H1 (cell line): ENCODE measurements at regions not wholly inside any gene's neighbourhood (a gene's known extent, or its start where the extent isn't known, plus 50 kb on each side); places are given as distances from the start of the nearest gene placed in this dataset.

Experiments
- CTCF ChIA-PET: fragments of 300-600 bp; sonication (Branson Sonifier 250); formaldehyde crosslinking; loops from one replicate; lab custom pipeline; 2021; ENCODE audit not compliant: partially characterized antibody; lab: Charles Lee
- POLR2A ChIA-PET: fragments of 300-600 bp; sonication (Branson Sonifier 250); formaldehyde crosslinking; loops from one replicate; lab custom pipeline; 2021; ENCODE audit warnings: inconsistent platforms; ENCODE audit not compliant: partially characterized antibody; lab: Charles Lee
- DNase-seq, 2 experiments: peaks; one replicate each; pipeline versions ENCODE4 v3.0.0 to v3.0.0-alpha.2; 2010 to 2022; ENCODE audit warnings: low spot score in 2 of 2, low read depth in 1 of 2, mixed read lengths in 1 of 2
- FAIRE-seq: peaks from 2 replicates; lab custom pipeline; 2011; peaks lifted over from hg19 to GRCh38; lab: Jason Lieb, UNC
- H2AFZ ChIP-seq: 2 replicates; pipeline ENCODE4 v1.8.1; 2012; ENCODE audit warnings: low read length, inconsistent platforms
- H2AK5ac ChIP-seq: 2 replicates; pipeline ENCODE4 v1.6.1; 2013; ENCODE audit warnings: low read depth, low read length
- H2BK120ac ChIP-seq: replicated peaks from 2 replicates; pipeline ENCODE3; 2013; ENCODE audit warnings: low read depth, low read length, inconsistent platforms
- H2BK12ac ChIP-seq: 2 replicates; pipeline ENCODE4 v1.6.1; 2013; ENCODE audit warnings: low read depth, low read length
- H2BK15ac ChIP-seq: 2 replicates; pipeline ENCODE4 v1.6.1; 2013; ENCODE audit warnings: low read length
- H2BK20ac ChIP-seq: 2 replicates; pipeline ENCODE4 v1.6.1; 2013; ENCODE audit warnings: low read length
- H2BK5ac ChIP-seq: 2 replicates; pipeline ENCODE4 v1.6.1; 2013; ENCODE audit warnings: low read depth, low read length
- H3K14ac ChIP-seq: 2 replicates; pipeline ENCODE4 v1.6.1; 2013; ENCODE audit warnings: inconsistent platforms; ENCODE audit not compliant: insufficient read length
- H3K18ac ChIP-seq: 2 replicates; pipeline ENCODE4 v1.6.1; 2013; ENCODE audit warnings: low read length; ENCODE audit errors: extremely low read depth
- H3K23ac ChIP-seq: 2 replicates; pipeline ENCODE4 v1.6.1; 2013; ENCODE audit warnings: inconsistent platforms; ENCODE audit not compliant: insufficient read length
- H3K23me2 ChIP-seq: 2 replicates; pipeline ENCODE4 v1.6.1; 2013; ENCODE audit warnings: low read depth, low read length
- H3K27ac ChIP-seq: 2 replicates; pipeline ENCODE4 v1.6.1; 2011; ENCODE audit warnings: low read depth, low read length, inconsistent platforms
- H3K27me3 ChIP-seq, 4 experiments: replicated peaks in 1 of 4; 1 replicate in 1 of 4; 2 replicates in 3 of 4; pipeline versions ENCODE4 v1.6.1 to v1.8.1; 2011 to 2013; ENCODE audit warnings: low read length in 3 of 4, mild to moderate bottlenecking in 3 of 4, inconsistent platforms in 2 of 4, mixed read lengths in 2 of 4, moderate library complexity in 1 of 4; ENCODE audit not compliant: control insufficient read depth in 3 of 4, insufficient read depth in 3 of 4; ENCODE audit errors: extremely low read depth in 1 of 4
- H3K36me3 ChIP-seq, 4 experiments: 2 replicates each; pipeline versions ENCODE4 v1.6.1 to v1.8.1; 2011 to 2013; ENCODE audit warnings: mild to moderate bottlenecking in 4 of 4, low read length in 3 of 4, moderate library complexity in 2 of 4, control low read depth in 1 of 4, inconsistent platforms in 1 of 4; ENCODE audit not compliant: insufficient read depth in 4 of 4, control insufficient read depth in 2 of 4
- H3K4ac ChIP-seq: replicated peaks from 2 replicates; pipeline ENCODE3; 2013; ENCODE audit warnings: low read length, low read depth, mixed read lengths, inconsistent platforms; ENCODE audit not compliant: insufficient read length
- H3K4me1 ChIP-seq, 4 experiments: replicated peaks in 1 of 4; 1 replicate in 1 of 4; 2 replicates in 3 of 4; pipeline versions ENCODE4 v1.6.1 to v1.8.1; 2011 to 2013; ENCODE audit warnings: low read length in 3 of 4, inconsistent platforms in 2 of 4, mixed read lengths in 1 of 4; ENCODE audit not compliant: insufficient read depth in 4 of 4, control insufficient read depth in 3 of 4
- H3K4me2 ChIP-seq, 2 experiments: 2 replicates each; pipeline versions ENCODE4 v1.6.1 to v1.8.1; 2011 to 2013; ENCODE audit warnings: low read depth in 2 of 2, low read length in 2 of 2, control low read depth in 1 of 2, inconsistent platforms in 1 of 2, mild to moderate bottlenecking in 1 of 2; ENCODE audit not compliant: insufficient read depth in 1 of 2
- H3K4me3 ChIP-seq, 4 experiments: fragments of 200-600, 300-600 bp in 1 of 4; sonication (generic), shearing (Covaris generic), sonication (Bioruptor Twin) in 1 of 4; 2 replicates each; pipeline versions ENCODE4 v1.5.1 to v1.8.1; 2011 to 2016; ENCODE audit warnings: low read length in 4 of 4, low read depth in 3 of 4, control low read depth in 2 of 4, inconsistent platforms in 2 of 4, mild to moderate bottlenecking in 2 of 4, mixed read lengths in 1 of 4, moderate library complexity in 1 of 4; ENCODE audit not compliant: insufficient read depth in 2 of 4; ENCODE audit errors: extremely low read depth in 1 of 4
- H3K56ac ChIP-seq: replicated peaks from 2 replicates; pipeline ENCODE3; 2013; ENCODE audit warnings: low read depth, mild to moderate bottlenecking, mixed read lengths, low read length, inconsistent platforms; ENCODE audit not compliant: insufficient read length
- H3K79me1 ChIP-seq: 2 replicates; pipeline ENCODE4 v1.6.1; 2013; ENCODE audit warnings: low read depth, low read length, control low read depth
- H3K79me2 ChIP-seq, 2 experiments: 2 replicates each; pipeline versions ENCODE4 v1.6.1 to v1.8.1; 2012 to 2013; ENCODE audit warnings: low read length in 2 of 2, mild to moderate bottlenecking in 2 of 2, inconsistent platforms in 1 of 2; ENCODE audit not compliant: insufficient read depth in 2 of 2, control insufficient read depth in 1 of 2
- H3K9ac ChIP-seq, 4 experiments: replicated peaks in 1 of 4; 1 replicate in 1 of 4; 2 replicates in 3 of 4; pipeline versions ENCODE4 v1.6.1 to v1.8.1; 2011 to 2013; ENCODE audit warnings: low read depth in 3 of 4, low read length in 3 of 4, control low read depth in 2 of 4, mild to moderate bottlenecking in 2 of 4, moderate library complexity in 2 of 4, inconsistent platforms in 1 of 4; ENCODE audit errors: extremely low read depth in 1 of 4
- H3K9me3 ChIP-seq, 2 experiments: 2 replicates each; pipeline versions ENCODE4 v1.6.1 to v1.8.1; 2012 to 2013; ENCODE audit warnings: mild to moderate bottlenecking in 2 of 2, moderate library complexity in 2 of 2, control low read depth in 1 of 2, inconsistent platforms in 1 of 2, low read depth in 1 of 2, low read length in 1 of 2, mixed read lengths in 1 of 2; ENCODE audit not compliant: insufficient read depth in 2 of 2
- H4K20me1 ChIP-seq, 2 experiments: replicated peaks in 1 of 2; 2 replicates each; pipeline versions ENCODE3 to v1.8.1; 2011 to 2013; ENCODE audit warnings: inconsistent platforms in 2 of 2, low read length in 2 of 2, mild to moderate bottlenecking in 1 of 2; ENCODE audit not compliant: insufficient read depth in 2 of 2, control insufficient read depth in 1 of 2
- H4K5ac ChIP-seq: 2 replicates; pipeline ENCODE4 v1.6.1; 2013; ENCODE audit warnings: low read length, low read depth, mixed read lengths, inconsistent platforms; ENCODE audit not compliant: insufficient read length
- H4K8ac ChIP-seq: 2 replicates; pipeline ENCODE4 v1.8.0; 2013; ENCODE audit warnings: mild to moderate bottlenecking, moderate library complexity, low read length, inconsistent platforms; ENCODE audit not compliant: insufficient read depth; ENCODE audit errors: extremely low read depth
- H4K91ac ChIP-seq: replicated peaks from 2 replicates; pipeline ENCODE3; 2013; ENCODE audit warnings: low read length, mixed read lengths, inconsistent platforms; ENCODE audit not compliant: insufficient read length
- CREB1 ChIP-seq: IDR thresholded peaks from 2 replicates; pipeline ENCODE4 v1.6.1; 2012; ENCODE audit warnings: inconsistent platforms
- CTCF ChIP-seq, 3 experiments: IDR thresholded peaks; 1 replicate in 2 of 3; 2 replicates in 1 of 3; pipeline versions ENCODE4 v1.5.1 to v1.6.1; 2011; ENCODE audit warnings: low read length in 3 of 3, mild to moderate bottlenecking in 3 of 3, inconsistent platforms in 2 of 3, low read depth in 1 of 3, moderate library complexity in 1 of 3; ENCODE audit not compliant: insufficient read depth in 1 of 3; ENCODE audit errors: control extremely low read depth in 1 of 3
- RAD21 ChIP-seq, 2 experiments: IDR thresholded peaks in 1 of 2; conservative IDR thresholded peaks in 1 of 2; 2 replicates each; pipeline ENCODE4 v1.6.1; 2011; ENCODE audit warnings: low read depth in 2 of 2, low read length in 2 of 2, improper control_type of control experiment in 1 of 2, inconsistent platforms in 1 of 2, mild to moderate bottlenecking in 1 of 2, moderate library complexity in 1 of 2
- ZNF274 ChIP-seq: IDR thresholded peaks from 2 replicates; pipeline ENCODE4 v1.7.0; 2012; ENCODE audit warnings: low read length, borderline replicate concordance; ENCODE audit errors: extremely low read depth
- WGBS, 2 experiments: shearing (Covaris generic) in 1 of 2; methylation state at CpG; one replicate each; pipeline versions ENCODE4 v1.1.6 to v1.1.7; 2013 to 2015; ENCODE audit warnings: low lambda C conversion rate in 2 of 2, mixed read lengths in 2 of 2, inconsistent platforms in 1 of 2, low coverage in 1 of 2, missing lambda C conversion rate in 1 of 2; ENCODE audit not compliant: insufficient replicate concordance in 2 of 2, insufficient coverage in 1 of 2, insufficient read length in 1 of 2; ENCODE audit errors: extremely low coverage in 1 of 2, missing lambda C conversion rate in 1 of 2; 5-methylcytosine and 5-hydroxymethylcytosine counted together

GRCh38 chr1:187928288-187928687 is 1099.5 kb downstream of the PLA2G4A start:
- TF ChIP-seq ZNF274: no peak
- TF ChIP-seq CTCF (IDR thresholded peaks at IDR 0.05; ENCODE audit: control extremely low read depth in 1 of 3, insufficient read depth in 1 of 3, low read depth in 1 of 3, low read length in 3 of 3): peak; percentile 32 to 59 (median 56)
- TF ChIP-seq CREB1: 0 out of 2 replicates have a peak, but pooled peaks have one; percentile 37
- TF ChIP-seq RAD21 (IDR thresholded peaks at IDR 0.05 in 1 of 2, conservative IDR thresholded peaks at IDR 0.05 in 1 of 2; ENCODE audit: low read depth in 2 of 2, low read length in 2 of 2): peak; percentile 86 to 88
- Histone ChIP-seq H3K23ac (no peak overlapping the region), H2BK5ac (no peak overlapping the region), H3K4me3 (no peak overlapping the region), H2AFZ (no peak overlapping the region), H3K9ac (no peak overlapping the region), H3K56ac (no peak overlapping the region), H3K18ac (no peak overlapping the region), H3K9me3 (no peaks in the 10 kb centered on the region), H3K36me3 (no peaks in the 10 kb centered on the region), H2BK20ac (no peak overlapping the region), H3K27ac (no peak overlapping the region), H3K4ac (no peak overlapping the region), H3K14ac (no peak overlapping the region), H3K23me2 (no peaks in the 10 kb centered on the region), H3K4me2 (no peak overlapping the region), H3K27me3 (no peaks in the 10 kb centered on the region), H2BK120ac (no peak overlapping the region), H3K79me1 (no peaks in the 10 kb centered on the region), H4K91ac (no peak overlapping the region), H3K4me1 (peaks cover 2 to 5% (median 4%) of the 10 kb centered on the region in 4 experiments; a peak in 3 of 7 replicates), H4K8ac (no peak overlapping the region), H2AK5ac (no peak overlapping the region), H2BK12ac (no peak overlapping the region), H2BK15ac (no peak overlapping the region), H4K20me1 (no peaks in the 10 kb centered on the region), H3K79me2 (no peaks in the 10 kb centered on the region), H4K5ac (no peak overlapping the region)
- WGBS, 2 experiments: 11% methylated on average over 4 of the region's 4 CpGs; no CpG with 5 or more reads in 1 of the 2 experiments
- DNase-seq (peak in 1 of 2 experiments; percentile 25), FAIRE-seq (peak; percentile 69)
- ChIA-PET POLR2A (no interaction called here), CTCF (interaction anchor here (0.6 to 2.9 kb wide), 35 partner anchors 8 to 666 kb away, joined by 3 to 11 read pairs (median 3); no protein-coding TSS in a partner anchor)
